ENCODE measurements at regions not wholly inside any gene's neighbourhood (a gene's known extent, or its start where the extent isn't known, plus 50 kb on each side); places are given as distances from the start of the nearest gene placed in this dataset.

GRCh38 chr15:72991026-72991425 lies 61.2 kb upstream of the NEO1 start:
- TF ChIP-seq CTCF (IDR thresholded peaks at IDR 0.05) (no peak), POLR2A (IDR thresholded peaks at IDR 0.05) (no peak)

Measured in suprapubic skin (tissue), 3 donors.